Spleen (tissue), 7 donors: ENCODE measurements at regions not wholly inside any gene's neighbourhood (a gene's known extent, or its start where the extent isn't known, plus 50 kb on each side); places are given as distances from the start of the nearest gene placed in this dataset.

Experiments used
- CTCF ChIP-seq, 11 experiments: fragments of 200-600 bp in 7 of 11; fragments of 450-650 bp in 4 of 11; sonication (generic) in 4 of 11; IDR thresholded peaks in 8 of 11; conservative IDR thresholded peaks in 3 of 11; 1 replicate in 7 of 11; 2 replicates in 4 of 11; pipeline versions ENCODE4 v1.4.0 to v1.8.0; 2016 to 2021; ENCODE audit warnings: antibody characterized with exemption in 11 of 11, inconsistent platforms in 4 of 11, mild to moderate bottlenecking in 1 of 11
- POLR2AphosphoS5 ChIP-seq, 3 donors: sonication (generic); formaldehyde crosslinking; IDR thresholded peaks; one replicate each; pipeline ENCODE4 v1.5.1; 2017; ENCODE audit warnings: antibody characterized with exemption in 3 of 3
- donor health status: DM: no; HTN: no; CAD: no; lungs with moderate emphysema.
- donor health status: DM: no; HTN: no; CAD: no.
- donor health status: DM: no; HTN: no; CAD: no.

GRCh38 chr1:234985516-234986294 is 142.9 kb downstream of the TOMM20 start:
- TF ChIP-seq CTCF (IDR thresholded peaks at IDR 0.05 in 8 of 11, conservative IDR thresholded peaks at IDR 0.05 in 3 of 11) (no peak), POLR2AphosphoS5 (IDR thresholded peaks at IDR 0.05) (no peak)
